GM19328 (cell line): ENCODE measurements at regions not wholly inside any gene's neighbourhood (a gene's known extent, or its start where the extent isn't known, plus 50 kb on each side); places are given as distances from the start of the nearest gene placed in this dataset.
"Not testable (repeated sequence)": the region's sequence is repeated elsewhere in the genome, so short reads cannot be mapped to it uniquely, and the experiment has no call there.

Source experiments
- ATAC-seq: cut with Tn5 transposase; IDR thresholded peaks from one replicate; pipeline ENCODE4 v1.9.1; 2021; ENCODE audit warnings: mild to moderate bottlenecking, moderate library complexity; ENCODE audit not compliant: unreplicated experiment

GRCh38 chr6:131424475-131424874, 148.6 kb upstream of the ARG1 start:
- ATAC-seq: no peak

GRCh38 chr6:131427434-131428058, 145.5 kb upstream of the ARG1 start:
- ATAC-seq: no peak

GRCh38 chr6:131430531-131430930, 142.5 kb upstream of the ARG1 start:
- no peak for ATAC-seq

- ATAC-seq: no peak
Measured at GRCh38 chr6:131431718-131432117, 141.3 kb upstream of the ARG1 start.

GRCh38 chr6:131433927-131434326, 139.1 kb upstream of the ARG1 start:
- ATAC-seq: no peak

GRCh38 chr6:131436358-131436757, 136.7 kb upstream of the ARG1 start:
- ATAC-seq: no peak

- ATAC-seq: no peak
Measured at GRCh38 chr6:131443014-131443413, 130.0 kb upstream of the ARG1 start.

GRCh38 chr6:131443514-131443913, 129.5 kb upstream of the ARG1 start:
- ATAC-seq: no peak

- not testable (repeated sequence) for ATAC-seq
Measured at GRCh38 chr6:131445356-131445755, 127.7 kb upstream of the ARG1 start.

- no peak for ATAC-seq
Measured at GRCh38 chr6:131450861-131451260, 122.2 kb upstream of the ARG1 start.

- no peak for ATAC-seq
Measured at GRCh38 chr6:131451321-131452144, 121.5 kb upstream of the ARG1 start.

GRCh38 chr6:131453803-131454202, 119.2 kb upstream of the ARG1 start:
- no peak for ATAC-seq

- no peak for ATAC-seq
Measured at GRCh38 chr6:131456565-131456964, 116.5 kb upstream of the ARG1 start.

GRCh38 chr6:131459005-131459404, 114.0 kb upstream of the ARG1 start:
- no peak for ATAC-seq

- ATAC-seq: no peak
Measured at GRCh38 chr6:131460614-131461000, 112.4 kb upstream of the ARG1 start.

GRCh38 chr6:131469130-131469529, 103.9 kb upstream of the ARG1 start:
- no peak for ATAC-seq

- ATAC-seq: no peak
Measured at GRCh38 chr6:131470534-131470933, 102.5 kb upstream of the ARG1 start.

GRCh38 chr6:131471331-131471730, 101.7 kb upstream of the ARG1 start:
- ATAC-seq: no peak

GRCh38 chr6:131473303-131473702, 99.7 kb upstream of the ARG1 start:
- not testable (repeated sequence) for ATAC-seq

GRCh38 chr6:131476362-131476761, 96.7 kb upstream of the ARG1 start:
- no peak for ATAC-seq

GRCh38 chr6:131478740-131479211, 94.2 kb upstream of the ARG1 start:
- ATAC-seq: not testable (repeated sequence)

- ATAC-seq: no peak
Measured at GRCh38 chr6:131486608-131487007, 86.4 kb upstream of the ARG1 start.
